Nucleus accumbens (tissue), 56 donors: ENCODE measurements at regions not wholly inside any gene's neighbourhood (a gene's known extent, or its start where the extent isn't known, plus 50 kb on each side); places are given as distances from the start of the nearest gene placed in this dataset.
A peak's percentile ranks its signal among the peaks of the same experiment; 100 is the strongest.
"Not testable (repeated sequence)": the region's sequence is repeated elsewhere in the genome, so short reads cannot be mapped to it uniquely, and the experiment has no call there.

Source experiments
- DNase-seq, 56 donors: peaks; one replicate each; lab custom pipeline; 2025; lab: John Stamatoyannopoulos, UW

GRCh38 chr18:66316701-66317100 is 287.2 kb downstream of the CDH19 start:
- DNase-seq = no peak

- DNase-seq = no peak
These were observed 303.7 kb downstream of the CDH19 start for GRCh38 chr18:66300141-66300540.

- peak in 2 of 56 donors; percentile 0 to 1 for DNase-seq
These were observed 323.4 kb downstream of the CDH19 start for GRCh38 chr18:66280470-66280869.

GRCh38 chr18:66271962-66272361 is 331.9 kb downstream of the CDH19 start:
- DNase-seq = no peak

- no peak for DNase-seq
These were observed 339.8 kb downstream of the CDH19 start for GRCh38 chr18:66264130-66264529.

GRCh38 chr18:66254121-66254520 is 349.8 kb downstream of the CDH19 start:
- no peak for DNase-seq

- DNase-seq = no peak
These were observed 351.2 kb downstream of the CDH19 start for GRCh38 chr18:66252703-66253102.

GRCh38 chr18:66235206-66235605 is 368.7 kb downstream of the CDH19 start:
- DNase-seq = no peak

- DNase-seq = no peak
These were observed 377.1 kb downstream of the CDH19 start for GRCh38 chr18:66226782-66227181.

GRCh38 chr18:66223317-66223716 is 380.6 kb downstream of the CDH19 start:
- DNase-seq = not testable (repeated sequence)

- DNase-seq = no peak
These were observed 381.7 kb downstream of the CDH19 start for GRCh38 chr18:66222174-66222573.

GRCh38 chr18:66219817-66220216 is 384.1 kb downstream of the CDH19 start:
- no peak for DNase-seq

- no peak for DNase-seq
These were observed 392.1 kb downstream of the CDH19 start for GRCh38 chr18:66211749-66212148.

- DNase-seq = no peak
These were observed 393.0 kb downstream of the CDH19 start for GRCh38 chr18:66210875-66211274.

GRCh38 chr18:66209656-66210055 is 394.2 kb downstream of the CDH19 start:
- DNase-seq = no peak

GRCh38 chr18:66196805-66197204 is 407.1 kb downstream of the CDH19 start:
- no peak for DNase-seq

- no peak for DNase-seq
These were observed 410.0 kb downstream of the CDH19 start for GRCh38 chr18:66193938-66194337.

GRCh38 chr18:66193394-66193793 is 410.5 kb downstream of the CDH19 start:
- no peak for DNase-seq

- no peak for DNase-seq
These were observed 417.9 kb downstream of the CDH7 start for GRCh38 chr18:66168685-66169235.

- no peak for DNase-seq
These were observed 417.2 kb downstream of the CDH7 start for GRCh38 chr18:66167829-66168684.

- no peak for DNase-seq
These were observed 409.2 kb downstream of the CDH7 start for GRCh38 chr18:66160007-66160406.

GRCh38 chr18:66159451-66159850 is 408.6 kb downstream of the CDH7 start:
- no peak for DNase-seq
